BLaER1 (cell line): ENCODE measurements at regions not wholly inside any gene's neighbourhood (a gene's known extent, or its start where the extent isn't known, plus 50 kb on each side); places are given as distances from the start of the nearest gene placed in this dataset.

Experiments used
- H3K27ac ChIP-seq: shearing (Covaris generic); formaldehyde crosslinking; 2 replicates; pipeline ENCODE4 v1.8.1; 2022
- H3K27me3 ChIP-seq: shearing (Covaris generic); formaldehyde crosslinking; 2 replicates; pipeline ENCODE4 v1.8.1; 2022
- H3K36me3 ChIP-seq: shearing (Covaris generic); formaldehyde crosslinking; 2 replicates; pipeline ENCODE4 v1.8.1; 2022
- H3K4me1 ChIP-seq: shearing (Covaris generic); formaldehyde crosslinking; 2 replicates; pipeline ENCODE4 v1.8.1; 2022
- H3K4me2 ChIP-seq: shearing (Covaris generic); formaldehyde crosslinking; 2 replicates; pipeline ENCODE4 v1.8.1; 2022
- H3K4me3 ChIP-seq: shearing (Covaris generic); formaldehyde crosslinking; 2 replicates; pipeline ENCODE4 v1.8.1; 2022
- H3K9ac ChIP-seq: shearing (Covaris generic); formaldehyde crosslinking; 2 replicates; pipeline ENCODE4 v1.8.1; 2022
- H3K9me3 ChIP-seq: shearing (Covaris generic); formaldehyde crosslinking; 2 replicates; pipeline ENCODE4 v1.8.1; 2022
- H4K20me1 ChIP-seq: shearing (Covaris generic); formaldehyde crosslinking; 2 replicates; pipeline ENCODE4 v1.8.1; 2022
- Cebpa-rat ChIP-seq: shearing (Covaris generic); IDR thresholded peaks from 2 replicates; pipeline ENCODE4 v1.8.1; 2022

DNA sequence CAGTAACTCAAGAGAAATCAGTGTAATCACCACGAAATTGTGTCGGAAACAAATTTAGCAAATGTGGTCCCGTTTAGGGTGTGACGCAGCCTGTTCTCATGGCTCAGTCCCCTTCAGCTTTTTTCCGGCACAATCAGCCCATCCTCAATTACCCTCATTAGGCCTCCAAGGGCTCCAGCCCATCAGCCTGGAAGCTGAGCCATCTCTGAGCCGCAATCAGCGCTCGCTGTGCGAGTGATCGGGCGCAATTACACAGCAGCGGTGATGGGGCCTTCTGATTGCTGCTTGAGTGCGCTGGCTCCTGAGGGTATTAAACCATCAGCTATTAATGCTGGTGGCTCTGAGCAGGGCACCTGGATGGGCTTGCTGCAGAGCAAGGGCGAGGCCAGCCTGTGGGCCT lies 55.6 kb downstream of the PLXNA1 start:
- Histone ChIP-seq H3K9ac (no peak overlapping the region), H3K9me3 (no peaks in the 10 kb centered on the region), H4K20me1 (peaks cover 47% of the 10 kb centered on the region; the same call in 1 of the 2 replicates), H3K27ac (no peak overlapping the region), H3K4me1 (peaks cover 13% of the 10 kb centered on the region), H3K36me3 (no peaks in the 10 kb centered on the region; the same call in 1 of the 2 replicates), H3K4me2 (no peak overlapping the region), H3K27me3 (no peaks in the 10 kb centered on the region), H3K4me3 (no peak overlapping the region)
- no peak for TF ChIP-seq Cebpa-rat

DNA sequence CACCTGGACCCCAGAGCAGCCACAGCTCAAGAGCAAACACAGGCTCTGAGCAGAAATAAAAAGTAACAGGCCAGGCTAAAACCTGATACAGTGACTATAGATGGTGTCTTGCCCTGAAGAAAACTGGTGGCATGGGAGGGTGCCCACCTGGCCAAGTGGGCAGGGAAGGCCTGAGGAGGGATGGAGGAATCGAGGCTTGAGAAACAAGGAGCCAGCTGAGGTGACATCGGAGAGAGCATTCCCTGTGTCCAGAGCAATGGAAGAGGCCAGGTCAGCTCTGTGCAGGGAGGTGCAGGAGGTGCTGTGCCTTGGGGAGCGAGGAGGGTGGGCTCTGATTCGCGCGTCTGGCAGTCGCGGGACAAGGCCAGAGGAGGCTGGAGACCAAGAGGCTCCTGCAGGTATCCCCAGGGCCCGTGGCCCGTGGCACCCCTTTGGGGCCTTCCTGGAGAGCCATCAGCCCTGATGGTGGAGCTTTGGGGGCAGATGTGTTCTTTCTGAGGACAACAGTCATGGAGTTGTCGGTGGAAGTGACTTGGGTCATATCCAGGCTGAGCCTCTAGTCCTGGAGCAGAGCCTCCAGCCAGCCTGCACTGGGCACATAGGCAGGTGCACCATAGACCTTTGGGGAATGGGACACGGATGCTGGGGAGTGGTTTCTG lies 56.1 kb downstream of the PLXNA1 start:
- no peak for TF ChIP-seq Cebpa-rat
- no peaks in the 10 kb centered on the region for H3K27me3 ChIP-seq
- no peak overlapping the region for H3K4me2 ChIP-seq
- H3K27ac ChIP-seq = no peak overlapping the region
- H3K4me1 ChIP-seq = peaks cover 13% of the 10 kb centered on the region
- H3K4me3 ChIP-seq = no peak overlapping the region
- peaks cover 47% of the 10 kb centered on the region; the same call in 1 of the 2 replicates for H4K20me1 ChIP-seq
- no peak overlapping the region for H3K9ac ChIP-seq
- no peaks in the 10 kb centered on the region; the same call in 1 of the 2 replicates for H3K36me3 ChIP-seq
- no peaks in the 10 kb centered on the region for H3K9me3 ChIP-seq

- TF ChIP-seq Cebpa-rat = no peak
- Histone ChIP-seq H3K4me2 (no peak overlapping the region), H3K4me3 (no peak overlapping the region), H4K20me1 (peaks cover 47% of the 10 kb centered on the region; the same call in 1 of the 2 replicates), H3K9me3 (no peaks in the 10 kb centered on the region), H3K9ac (no peak overlapping the region), H3K27ac (no peak overlapping the region), H3K27me3 (no peaks in the 10 kb centered on the region), H3K36me3 (no peaks in the 10 kb centered on the region; the same call in 1 of the 2 replicates), H3K4me1 (peaks cover 13% of the 10 kb centered on the region)
Measured at GRCh38 chr3:127039719-127040118, 56.8 kb downstream of the PLXNA1 start.

DNA sequence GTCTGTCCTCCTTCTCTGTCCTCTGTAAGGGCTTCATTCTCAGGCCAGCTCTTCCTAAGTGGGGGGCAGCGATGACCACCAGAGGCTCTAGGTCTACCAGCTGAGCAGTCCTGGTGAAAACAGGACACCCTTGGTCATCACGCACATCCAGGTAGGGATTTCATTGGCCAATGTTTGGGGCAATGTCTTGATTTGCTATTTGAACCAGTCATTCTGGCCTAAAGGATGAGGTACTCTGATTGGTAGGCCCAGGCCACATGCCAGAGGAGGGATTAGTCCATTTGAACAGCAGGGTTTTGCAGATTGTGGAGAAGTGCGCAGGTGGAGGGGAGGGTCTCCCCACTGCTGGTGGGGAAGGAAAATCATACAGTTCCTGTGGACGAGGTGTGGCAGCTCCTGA lies 57.3 kb downstream of the PLXNA1 start:
- Histone ChIP-seq H4K20me1 (peaks cover 46% of the 10 kb centered on the region; the same call in 1 of the 2 replicates), H3K4me3 (no peak overlapping the region), H3K27ac (no peak overlapping the region), H3K4me2 (no peak overlapping the region), H3K27me3 (no peaks in the 10 kb centered on the region), H3K4me1 (peaks cover 13% of the 10 kb centered on the region), H3K9me3 (no peaks in the 10 kb centered on the region), H3K36me3 (no peaks in the 10 kb centered on the region), H3K9ac (no peak overlapping the region)
- TF ChIP-seq Cebpa-rat = no peak

GRCh38 chr3:127041264-127041820 lies 58.4 kb downstream of the PLXNA1 start:
- H3K27ac ChIP-seq = no peak overlapping the region
- no peaks in the 10 kb centered on the region for H3K9me3 ChIP-seq
- H3K36me3 ChIP-seq = no peaks in the 10 kb centered on the region
- no peaks in the 10 kb centered on the region for H3K27me3 ChIP-seq
- H3K4me1 ChIP-seq = peaks cover 13% of the 10 kb centered on the region
- H3K4me2 ChIP-seq = peak overlapping the region; percentile 34
- TF ChIP-seq Cebpa-rat = no peak
- H3K9ac ChIP-seq = no peak overlapping the region
- H4K20me1 ChIP-seq = peaks cover 40% of the 10 kb centered on the region; the same call in 1 of the 2 replicates
- H3K4me3 ChIP-seq = no peak overlapping the region

DNA sequence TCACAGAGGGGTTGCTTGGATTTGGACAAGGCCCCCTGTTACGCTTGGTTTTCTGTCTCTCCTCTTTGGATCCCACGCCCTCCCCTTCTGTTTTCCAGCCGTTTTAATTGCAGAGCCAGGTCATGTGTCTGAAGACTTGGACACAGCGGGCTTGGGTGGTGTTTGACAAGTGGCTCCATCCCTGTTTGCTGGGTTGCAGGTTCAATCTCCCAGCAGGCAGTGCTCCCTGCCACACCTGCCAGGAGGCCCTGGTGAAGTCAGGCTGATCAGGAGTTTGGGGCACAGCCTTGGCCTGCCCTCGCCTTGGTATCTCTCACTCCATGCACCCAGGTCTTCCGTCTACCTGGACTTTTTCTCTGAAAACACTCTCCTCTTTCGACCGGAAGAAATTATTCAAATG lies 59.0 kb downstream of the PLXNA1 start:
- Histone ChIP-seq H3K4me3 (no peak overlapping the region), H3K27ac (no peak overlapping the region), H3K36me3 (no peaks in the 10 kb centered on the region), H3K9ac (no peak overlapping the region), H3K9me3 (no peaks in the 10 kb centered on the region), H4K20me1 (peaks cover 40% of the 10 kb centered on the region; the same call in 1 of the 2 replicates), H3K4me2 (no peak overlapping the region), H3K27me3 (no peaks in the 10 kb centered on the region), H3K4me1 (peaks cover 13% of the 10 kb centered on the region)
- no peak for TF ChIP-seq Cebpa-rat

DNA sequence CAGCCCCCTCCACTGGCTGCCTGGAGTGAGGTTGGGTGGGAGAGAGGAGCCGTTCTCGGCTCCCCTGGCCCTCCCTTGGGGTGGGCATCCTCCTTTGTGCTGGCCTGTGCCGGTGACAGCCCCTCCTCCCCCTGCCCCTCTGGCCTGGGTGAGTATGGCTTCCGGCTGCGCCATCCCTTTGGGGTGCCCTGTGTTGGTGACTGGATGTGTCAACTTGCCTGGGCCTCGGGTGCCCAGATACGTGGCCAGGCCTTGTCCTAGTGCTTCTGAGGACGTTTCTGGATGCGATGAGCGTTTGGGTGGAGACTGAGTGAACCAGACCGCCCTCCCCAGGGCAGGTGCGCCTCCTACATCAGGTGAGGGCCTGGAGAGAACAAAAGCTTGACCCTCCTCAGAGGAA lies 59.7 kb downstream of the PLXNA1 start:
- no peak overlapping the region for H3K4me3 ChIP-seq
- no peak overlapping the region for H3K27ac ChIP-seq
- no peak overlapping the region for H3K4me2 ChIP-seq
- no peaks in the 10 kb centered on the region for H3K27me3 ChIP-seq
- H3K4me1 ChIP-seq = peaks cover 13% of the 10 kb centered on the region
- no peaks in the 10 kb centered on the region for H3K36me3 ChIP-seq
- H4K20me1 ChIP-seq = peaks cover 40% of the 10 kb centered on the region; the same call in 1 of the 2 replicates
- H3K9ac ChIP-seq = no peak overlapping the region
- TF ChIP-seq Cebpa-rat = no peak
- no peaks in the 10 kb centered on the region for H3K9me3 ChIP-seq

DNA sequence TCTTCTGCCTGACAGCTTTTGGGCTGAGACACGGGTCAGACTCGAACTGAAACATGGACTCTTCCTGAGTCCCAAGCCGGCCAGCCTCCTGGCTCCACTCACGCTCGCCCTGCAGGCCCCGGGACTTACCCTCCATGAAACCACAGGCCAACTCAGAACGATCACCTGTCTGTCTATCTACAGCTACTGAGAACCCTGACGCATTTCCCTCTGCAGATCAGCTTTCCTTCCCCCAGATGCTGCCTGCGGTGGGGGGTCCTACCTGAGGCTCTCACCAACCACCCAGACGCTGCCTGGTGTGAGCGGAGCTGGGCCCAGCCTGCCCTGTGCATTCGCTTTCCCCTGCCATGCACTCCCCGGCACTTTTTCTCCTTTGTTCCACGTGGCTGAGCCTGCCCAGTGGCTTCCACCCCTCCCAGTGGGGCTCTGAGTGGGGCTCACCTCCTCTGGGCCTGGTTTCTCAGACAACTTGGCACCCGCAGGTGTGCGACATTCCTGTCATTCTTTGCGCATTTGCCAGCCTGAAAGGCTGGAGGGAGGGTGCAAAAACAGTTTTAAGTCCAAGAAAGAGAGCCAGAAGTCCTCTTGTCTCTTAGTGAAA lies 60.2 kb downstream of the PLXNA1 start:
- no peaks in the 10 kb centered on the region for H3K36me3 ChIP-seq
- no peak for TF ChIP-seq Cebpa-rat
- H3K4me2 ChIP-seq = no peak overlapping the region
- no peaks in the 10 kb centered on the region for H3K27me3 ChIP-seq
- peaks cover 13% of the 10 kb centered on the region for H3K4me1 ChIP-seq
- H3K4me3 ChIP-seq = no peak overlapping the region
- H4K20me1 ChIP-seq = peaks cover 40% of the 10 kb centered on the region; the same call in 1 of the 2 replicates
- no peak overlapping the region for H3K9ac ChIP-seq
- H3K27ac ChIP-seq = no peak overlapping the region
- H3K9me3 ChIP-seq = 0 out of 2 replicates have a peak, but pooled peaks cover under 1% of the 10 kb centered on the region

DNA sequence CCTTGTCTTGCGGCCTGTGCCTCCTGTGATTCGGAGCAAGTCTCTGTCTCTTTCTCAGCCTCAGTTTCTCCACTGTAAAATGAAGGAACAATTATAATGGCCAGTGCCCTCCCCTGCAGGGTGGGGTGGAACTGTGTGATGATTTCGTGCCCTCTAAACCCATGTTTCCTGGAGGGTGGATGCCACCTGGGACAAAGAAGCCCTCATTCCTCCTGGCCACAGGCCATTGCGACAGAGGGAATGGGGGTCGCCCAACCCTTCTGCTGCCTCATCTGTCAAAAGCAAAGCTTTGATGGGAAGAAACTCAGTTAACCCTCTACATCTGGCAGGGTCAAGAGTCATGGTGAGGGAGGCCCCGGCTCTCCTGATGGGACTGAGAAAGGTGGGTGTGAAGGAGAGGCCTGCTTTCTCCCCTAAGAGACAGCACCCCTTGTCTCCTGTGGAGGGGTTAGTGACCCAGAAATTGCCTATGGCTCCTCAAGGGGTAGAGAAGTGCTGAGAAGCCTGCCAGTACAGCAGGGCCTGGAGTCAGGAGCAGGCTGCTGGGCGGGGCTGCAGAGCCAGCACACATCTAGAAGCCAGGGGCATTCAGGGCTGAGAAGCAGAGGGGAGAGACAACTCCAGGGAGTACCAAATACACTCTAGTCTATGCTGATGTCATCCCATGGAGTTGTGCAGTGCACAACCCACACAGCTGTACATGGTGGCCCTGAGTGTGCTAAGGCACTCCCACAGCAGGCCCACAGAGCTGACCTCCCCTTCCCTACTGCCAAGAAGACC lies 61.0 kb downstream of the PLXNA1 start:
- H3K4me3 ChIP-seq = no peak overlapping the region
- no peak overlapping the region for H3K4me2 ChIP-seq
- peaks cover 13% of the 10 kb centered on the region for H3K4me1 ChIP-seq
- H3K9me3 ChIP-seq = 0 out of 2 replicates have a peak, but pooled peaks cover 8% of the 10 kb centered on the region
- no peak overlapping the region for H3K9ac ChIP-seq
- H3K27ac ChIP-seq = no peak overlapping the region
- no peaks in the 10 kb centered on the region for H3K27me3 ChIP-seq
- peaks cover 34% of the 10 kb centered on the region; the same call in 1 of the 2 replicates for H4K20me1 ChIP-seq
- H3K36me3 ChIP-seq = no peaks in the 10 kb centered on the region
- no peak for TF ChIP-seq Cebpa-rat

DNA sequence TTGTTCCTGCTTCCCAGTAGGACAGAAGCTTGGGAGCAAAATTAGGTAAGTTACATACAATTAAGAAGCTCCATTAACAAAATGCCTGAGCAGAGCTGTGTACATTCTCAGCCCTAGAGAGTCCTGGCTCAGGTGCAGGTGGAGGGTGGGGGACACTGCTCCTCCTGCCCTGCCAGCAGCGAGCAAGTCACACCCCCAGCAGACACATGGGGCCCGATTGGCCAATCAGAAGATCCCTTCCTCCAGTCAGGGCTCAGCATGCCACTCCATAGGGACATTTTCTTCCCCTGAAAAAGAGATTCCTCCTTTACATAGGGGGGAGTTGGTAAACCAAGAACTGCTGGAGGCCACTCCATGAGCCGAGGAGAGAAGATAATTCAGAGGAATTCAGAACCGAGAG lies 62.1 kb downstream of the PLXNA1 start:
- Histone ChIP-seq H3K27me3 (no peaks in the 10 kb centered on the region), H3K27ac (no peak overlapping the region), H3K4me1 (peaks cover 13% of the 10 kb centered on the region), H4K20me1 (peaks cover 24% of the 10 kb centered on the region; the same call in 1 of the 2 replicates), H3K9me3 (peaks cover 19% of the 10 kb centered on the region), H3K9ac (no peak overlapping the region), H3K4me3 (no peak overlapping the region), H3K4me2 (no peak overlapping the region), H3K36me3 (no peaks in the 10 kb centered on the region)
- no peak for TF ChIP-seq Cebpa-rat
